GM13977 (cell line): ENCODE measurements at regions not wholly inside any gene's neighbourhood (a gene's known extent, or its start where the extent isn't known, plus 50 kb on each side); places are given as distances from the start of the nearest gene placed in this dataset.
A peak's percentile ranks its signal among the peaks of the same experiment; 100 is the strongest.

ENCODE experiments used
- DNase-seq: peaks from one replicate; pipeline ENCODE4 v3.0.0; 2012; ENCODE audit warnings: low spot score
- CTCF ChIP-seq: IDR thresholded peaks from 2 replicates; pipeline ENCODE4 v1.5.1; 2012; ENCODE audit warnings: mild to moderate bottlenecking, control low read depth; ENCODE audit not compliant: insufficient read depth; ENCODE audit errors: extremely low read depth, missing control alignments
- in situ Hi-C: fragments of 300-500 bp; cut with MboI; formaldehyde crosslinking; loops from one replicate; pipeline ENCODE4 v1.12.0; 2022; ENCODE audit warnings: low sequenced_read_pairs, low pct_unique_long_range_greater_than_20kb, mixed read lengths, inconsistent platforms; ENCODE audit not compliant: unreplicated experiment

GRCh38 chr4:177566691-177567090 is 124.5 kb upstream of the AGA start:
- TF ChIP-seq CTCF, result no peak
- in situ Hi-C loops, result no loop called here
- no peak for DNase-seq

- no peak for DNase-seq
- in situ Hi-C loops, result no loop called here
- no peak for TF ChIP-seq CTCF
These were observed 126.7 kb upstream of the AGA start for GRCh38 chr4:177568931-177569330.

GRCh38 chr4:177569434-177569833 is 127.2 kb upstream of the AGA start:
- no peak for DNase-seq
- no peak for TF ChIP-seq CTCF
- in situ Hi-C loops, result no loop called here

DNA sequence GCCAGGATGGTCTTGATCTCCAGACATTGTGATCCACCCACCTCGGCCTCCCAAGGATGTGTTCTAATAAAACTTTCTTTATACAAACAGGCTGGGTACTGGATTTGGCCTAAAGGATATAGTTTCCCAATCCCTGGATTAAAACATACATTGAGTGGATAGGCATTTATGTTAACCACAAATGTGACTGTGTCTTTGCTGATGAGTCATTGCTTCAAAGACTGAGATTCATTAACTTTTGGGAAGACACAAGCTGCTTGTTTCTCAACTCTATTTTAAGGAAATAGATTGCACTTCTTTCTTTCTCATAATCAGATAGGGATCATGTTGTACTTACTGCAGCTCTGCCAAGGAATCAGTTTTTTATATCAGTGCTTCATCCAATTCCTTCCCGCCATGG is 131.3 kb upstream of the AGA start:
- in situ Hi-C loops, result no loop called here
- TF ChIP-seq CTCF, result no peak
- no peak for DNase-seq

GRCh38 chr4:177574446-177574845 is 132.2 kb upstream of the AGA start:
- DNase-seq, result no peak
- in situ Hi-C loops, result no loop called here
- TF ChIP-seq CTCF, result no peak

DNA sequence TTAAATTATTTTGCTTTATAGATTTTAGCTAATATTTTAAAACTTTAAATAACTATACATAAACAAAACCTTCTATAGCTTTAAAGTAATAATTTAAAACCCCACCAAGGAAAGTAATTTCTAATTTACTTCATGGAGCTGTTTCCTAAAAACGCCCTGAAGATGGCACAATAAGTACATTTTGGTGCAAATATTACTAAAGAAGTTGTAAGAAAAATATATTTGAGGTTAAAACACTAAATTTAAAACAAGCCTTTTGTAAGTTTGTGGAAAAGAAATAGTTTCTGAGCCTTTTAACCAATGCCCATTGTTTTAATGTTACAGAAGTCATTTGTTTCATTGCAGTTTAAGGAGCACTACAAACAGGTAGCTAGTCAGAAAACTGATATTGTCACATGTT is 137.4 kb upstream of the AGA start:
- in situ Hi-C loops, result no loop called here
- TF ChIP-seq CTCF, result peak; percentile 5
- no peak for DNase-seq

DNA sequence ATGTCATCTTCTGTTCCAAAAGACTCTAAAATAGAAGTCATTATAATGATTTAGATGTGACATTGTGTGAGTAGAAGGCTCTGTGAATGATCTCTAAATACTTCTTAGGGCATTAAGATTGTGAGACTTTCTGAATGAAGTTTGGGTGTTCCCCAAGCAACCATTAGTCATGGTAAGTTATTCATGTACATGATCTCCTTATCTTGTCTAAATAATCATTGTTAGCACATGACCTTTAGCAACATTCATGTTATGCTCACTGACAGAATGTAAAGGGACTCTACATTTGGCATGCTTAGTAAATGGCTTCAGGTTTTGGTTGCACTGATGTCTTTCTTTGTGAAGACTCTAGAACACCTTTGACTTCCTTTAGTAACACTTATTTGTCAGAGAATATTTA is 140.8 kb upstream of the AGA start:
- in situ Hi-C loops, result no loop called here
- DNase-seq, result no peak
- TF ChIP-seq CTCF, result no peak
